ENCODE measurements at regions not wholly inside any gene's neighbourhood (a gene's known extent, or its start where the extent isn't known, plus 50 kb on each side); places are given as distances from the start of the nearest gene placed in this dataset.

DNA sequence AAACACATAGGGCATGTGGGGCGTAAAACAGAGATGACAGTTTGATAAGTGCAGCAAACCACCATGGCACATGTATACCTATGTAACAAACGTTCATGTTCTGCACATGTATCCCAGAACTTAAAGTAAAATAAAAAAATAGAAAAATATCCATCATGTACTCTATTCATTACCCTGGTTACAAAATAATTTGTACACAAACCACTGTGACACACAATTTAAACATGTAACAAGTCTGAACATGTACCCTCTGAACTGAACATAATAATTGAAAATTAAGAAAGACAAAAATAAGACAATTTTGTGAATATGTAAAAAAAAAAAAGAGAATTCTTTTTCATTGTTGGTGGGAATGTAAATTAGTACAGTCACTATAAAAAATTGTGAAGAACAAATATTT is 379.2 kb downstream of the KDM5D start:
- no peaks in the 10 kb centered on the region for H3K27me3 ChIP-seq (replicated peaks; ENCODE audit: insufficient read depth)
- no peaks in the 10 kb centered on the region for H3K36me3 ChIP-seq
- no peak overlapping the region for H3K27ac ChIP-seq
- H3K4me3 ChIP-seq: no peak overlapping the region
- TF ChIP-seq, protein P1, sequence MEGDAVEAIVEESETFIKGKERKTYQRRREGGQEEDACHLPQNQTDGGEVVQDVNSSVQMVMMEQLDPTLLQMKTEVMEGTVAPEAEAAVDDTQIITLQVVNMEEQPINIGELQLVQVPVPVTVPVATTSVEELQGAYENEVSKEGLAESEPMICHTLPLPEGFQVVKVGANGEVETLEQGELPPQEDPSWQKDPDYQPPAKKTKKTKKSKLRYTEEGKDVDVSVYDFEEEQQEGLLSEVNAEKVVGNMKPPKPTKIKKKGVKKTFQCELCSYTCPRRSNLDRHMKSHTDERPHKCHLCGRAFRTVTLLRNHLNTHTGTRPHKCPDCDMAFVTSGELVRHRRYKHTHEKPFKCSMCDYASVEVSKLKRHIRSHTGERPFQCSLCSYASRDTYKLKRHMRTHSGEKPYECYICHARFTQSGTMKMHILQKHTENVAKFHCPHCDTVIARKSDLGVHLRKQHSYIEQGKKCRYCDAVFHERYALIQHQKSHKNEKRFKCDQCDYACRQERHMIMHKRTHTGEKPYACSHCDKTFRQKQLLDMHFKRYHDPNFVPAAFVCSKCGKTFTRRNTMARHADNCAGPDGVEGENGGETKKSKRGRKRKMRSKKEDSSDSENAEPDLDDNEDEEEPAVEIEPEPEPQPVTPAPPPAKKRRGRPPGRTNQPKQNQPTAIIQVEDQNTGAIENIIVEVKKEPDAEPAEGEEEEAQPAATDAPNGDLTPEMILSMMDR (IDR thresholded peaks at IDR 0.05): no peak
- no peak for TF ChIP-seq POLR2AphosphoS5 (IDR thresholded peaks at IDR 0.05)
- no peak for TF ChIP-seq POLR2A (IDR thresholded peaks at IDR 0.05)
- H3K4me1 ChIP-seq (replicated peaks): no peaks in the 10 kb centered on the region
- intact Hi-C loops (cut with DNase I): no loop called here
- DNase-seq (ENCODE audit: low spot score): no peak
- no peaks in the 10 kb centered on the region for H3K9me3 ChIP-seq
- WGBS: 64% methylated on average over 2 of the region's 2 CpGs

DNA sequence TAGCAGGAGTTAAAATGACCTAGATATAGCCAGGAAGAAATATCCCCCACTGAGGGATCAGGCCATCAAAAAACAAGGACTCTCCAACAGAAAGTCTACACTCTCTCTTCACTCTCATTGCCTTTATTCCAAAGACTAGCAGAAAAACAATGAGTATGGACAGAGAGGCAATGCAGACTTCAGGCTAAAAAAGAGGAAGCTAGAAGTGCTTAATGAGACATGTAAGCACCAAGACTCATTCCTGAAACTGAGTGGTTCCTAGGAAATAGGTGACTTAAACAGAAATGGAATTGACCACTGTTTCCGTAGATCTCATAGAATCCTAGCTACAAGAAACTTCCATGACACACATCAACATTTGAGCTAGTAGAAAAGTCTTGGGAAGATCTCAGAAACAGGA is 387.3 kb downstream of the KDM5D start:
- intact Hi-C loops (cut with DNase I): no loop called here
- Histone ChIP-seq H3K36me3 (no peaks in the 10 kb centered on the region), H3K27me3 (replicated peaks; ENCODE audit: insufficient read depth) (no peaks in the 10 kb centered on the region), H3K4me1 (replicated peaks) (no peaks in the 10 kb centered on the region), H3K9me3 (no peaks in the 10 kb centered on the region), H3K27ac (no peak overlapping the region), H3K4me3 (no peak overlapping the region)
- 100% methylated on average over 1 of the region's 1 CpG for WGBS
- TF ChIP-seq POLR2A (IDR thresholded peaks at IDR 0.05): no peak
- TF ChIP-seq, protein P1 (IDR thresholded peaks at IDR 0.05): no peak
- TF ChIP-seq POLR2AphosphoS5 (IDR thresholded peaks at IDR 0.05): no peak
- no peak for DNase-seq (ENCODE audit: low spot score)

DNA sequence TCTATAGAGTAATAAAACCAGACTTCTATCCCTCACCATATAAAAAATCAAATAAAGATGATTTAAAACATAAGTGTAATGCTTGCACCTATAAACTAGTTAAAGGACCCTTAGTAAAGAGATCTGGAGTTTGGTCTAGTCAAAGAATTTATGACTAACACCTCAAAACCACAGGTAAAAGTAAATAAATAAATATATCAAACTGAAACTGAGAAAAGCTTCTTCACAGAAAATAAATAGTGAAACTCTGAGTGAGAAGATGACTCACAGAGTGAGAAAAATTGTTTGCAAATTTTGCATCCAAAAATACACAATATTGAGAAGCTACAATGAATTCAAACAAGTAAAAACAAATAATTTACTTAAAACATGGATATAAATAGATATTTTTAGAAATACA is 387.8 kb downstream of the KDM5D start:
- no peaks in the 10 kb centered on the region for H3K27me3 ChIP-seq (replicated peaks; ENCODE audit: insufficient read depth)
- no peak overlapping the region for H3K27ac ChIP-seq
- DNase-seq (ENCODE audit: low spot score): no peak
- intact Hi-C loops (cut with DNase I): no loop called here
- no peaks in the 10 kb centered on the region for H3K9me3 ChIP-seq
- H3K4me3 ChIP-seq: no peak overlapping the region
- H3K36me3 ChIP-seq: no peaks in the 10 kb centered on the region
- no peaks in the 10 kb centered on the region for H3K4me1 ChIP-seq (replicated peaks)
- TF ChIP-seq POLR2A (IDR thresholded peaks at IDR 0.05): no peak
- TF ChIP-seq, protein P1 (IDR thresholded peaks at IDR 0.05): no peak
- no peak for TF ChIP-seq POLR2AphosphoS5 (IDR thresholded peaks at IDR 0.05)

DNA sequence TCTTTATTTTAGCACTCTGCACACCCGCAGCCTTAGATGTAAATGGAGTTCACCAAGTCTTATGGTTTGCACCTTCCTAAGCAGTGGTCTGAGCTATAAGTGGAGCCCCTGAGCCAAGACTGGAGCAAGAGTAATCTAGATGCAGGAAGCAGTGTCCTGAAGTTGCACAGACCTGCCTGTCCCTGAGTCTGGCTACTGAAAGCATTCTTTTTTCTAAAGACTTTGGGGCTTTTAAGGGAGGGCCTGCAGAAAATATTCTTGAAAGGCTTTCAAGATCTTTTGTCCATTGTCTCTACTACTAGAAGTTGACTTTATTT is 389.7 kb downstream of the KDM5D start:
- Histone ChIP-seq H3K36me3 (no peaks in the 10 kb centered on the region), H3K9me3 (no peaks in the 10 kb centered on the region), H3K27ac (no peak overlapping the region), H3K27me3 (replicated peaks; ENCODE audit: insufficient read depth) (no peaks in the 10 kb centered on the region), H3K4me1 (replicated peaks) (no peaks in the 10 kb centered on the region), H3K4me3 (no peak overlapping the region)
- WGBS: 100% methylated on average over 1 of the region's 1 CpG
- DNase-seq (ENCODE audit: low spot score): no peak
- intact Hi-C loops (cut with DNase I): no loop called here
- TF ChIP-seq POLR2A (IDR thresholded peaks at IDR 0.05): no peak
- TF ChIP-seq, protein P1 (IDR thresholded peaks at IDR 0.05): no peak
- no peak for TF ChIP-seq POLR2AphosphoS5 (IDR thresholded peaks at IDR 0.05)

DNA sequence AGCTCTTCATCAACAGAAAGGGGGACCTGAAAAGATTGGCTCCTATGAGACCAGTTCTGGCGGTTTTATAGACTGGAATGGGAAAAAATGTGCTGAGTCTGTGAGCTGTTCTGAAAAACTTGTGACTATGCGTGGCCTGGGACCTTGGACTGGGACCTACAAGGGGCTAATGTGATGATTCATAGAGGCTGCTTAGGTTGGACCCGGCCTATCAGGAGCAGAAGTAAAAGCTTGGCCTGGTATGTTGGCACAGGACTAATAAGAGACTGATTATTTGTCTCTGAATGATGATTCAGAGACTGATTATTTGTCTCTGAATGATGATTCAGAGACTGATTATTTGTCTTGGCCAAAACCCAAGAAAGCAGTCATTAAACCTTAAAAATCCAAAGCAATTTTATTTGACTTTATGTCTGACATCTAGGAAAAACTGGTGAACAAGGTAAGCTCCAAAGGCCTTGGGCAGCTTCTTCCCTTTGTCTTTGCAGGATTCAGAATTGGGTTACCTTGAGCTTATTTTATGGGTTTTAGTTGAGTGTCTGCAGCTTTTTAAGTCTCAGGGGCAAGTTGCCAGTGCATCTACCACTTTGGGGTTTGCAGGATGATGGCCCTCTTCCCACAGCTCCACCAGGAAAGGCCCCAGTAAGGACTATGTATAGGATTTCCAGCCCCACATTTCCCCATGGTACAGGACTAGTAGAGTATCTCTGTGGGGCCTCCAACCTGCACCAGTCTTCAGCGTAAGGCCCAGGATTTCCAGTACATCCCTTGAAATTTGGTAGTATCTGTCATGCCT is 390.3 kb downstream of the KDM5D start:
- intact Hi-C loops (cut with DNase I): no loop called here
- Histone ChIP-seq H3K36me3 (no peaks in the 10 kb centered on the region), H3K9me3 (no peaks in the 10 kb centered on the region), H3K4me3 (no peak overlapping the region), H3K27me3 (replicated peaks; ENCODE audit: insufficient read depth) (no peaks in the 10 kb centered on the region), H3K4me1 (replicated peaks) (no peaks in the 10 kb centered on the region), H3K27ac (no peak overlapping the region)
- TF ChIP-seq POLR2A (IDR thresholded peaks at IDR 0.05) (no peak), POLR2AphosphoS5 (IDR thresholded peaks at IDR 0.05) (no peak)
- TF ChIP-seq, protein P1 (IDR thresholded peaks at IDR 0.05): no peak
- WGBS: 55% methylated on average over 4 of the region's 4 CpGs
- DNase-seq (ENCODE audit: low spot score): no peak
